ENCODE measurements at regions not wholly inside any gene's neighbourhood (a gene's known extent, or its start where the extent isn't known, plus 50 kb on each side); places are given as distances from the start of the nearest gene placed in this dataset.

DNA sequence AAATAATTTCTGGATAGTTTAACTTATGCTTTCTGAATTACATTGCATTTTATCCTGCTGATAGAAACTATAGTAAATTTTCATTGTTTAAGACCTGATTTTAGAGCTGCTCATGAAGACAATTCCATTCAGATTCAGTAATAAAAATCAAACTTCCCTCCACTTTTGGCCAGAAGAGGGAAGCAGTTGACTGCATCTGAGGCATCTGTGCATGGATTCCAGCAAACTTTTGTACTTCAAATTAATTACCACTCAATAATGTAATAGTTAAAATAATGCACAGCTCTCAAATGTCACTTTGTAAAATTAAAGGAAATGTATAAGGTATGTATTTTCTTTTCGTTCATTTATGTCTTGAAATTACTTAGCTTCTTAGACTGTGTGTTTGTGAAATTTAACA is 64.2 kb upstream of the SLC35B3 start:
- H3K4me3 ChIP-seq, result no peak overlapping the region
- H3K27ac ChIP-seq, result no peak overlapping the region
- no peak for DNase-seq
- intact Hi-C loops (cut with DNase I; ENCODE audit: low total_unique reads), result no loop called here
- no peaks in the 10 kb centered on the region for H3K27me3 ChIP-seq (replicated peaks in 1 of 7)
- peaks cover 0 to 24% (median 9%) of the 10 kb centered on the region in 8 donors for H3K9me3 ChIP-seq
- no peaks in the 10 kb centered on the region for H3K4me1 ChIP-seq
- WGBS, 5 donors, result 59 to 80% (median 78%) methylated on average over 1 of the region's 1 CpG
- H3K36me3 ChIP-seq, result no peaks in the 10 kb centered on the region
- TF ChIP-seq, protein P1, sequence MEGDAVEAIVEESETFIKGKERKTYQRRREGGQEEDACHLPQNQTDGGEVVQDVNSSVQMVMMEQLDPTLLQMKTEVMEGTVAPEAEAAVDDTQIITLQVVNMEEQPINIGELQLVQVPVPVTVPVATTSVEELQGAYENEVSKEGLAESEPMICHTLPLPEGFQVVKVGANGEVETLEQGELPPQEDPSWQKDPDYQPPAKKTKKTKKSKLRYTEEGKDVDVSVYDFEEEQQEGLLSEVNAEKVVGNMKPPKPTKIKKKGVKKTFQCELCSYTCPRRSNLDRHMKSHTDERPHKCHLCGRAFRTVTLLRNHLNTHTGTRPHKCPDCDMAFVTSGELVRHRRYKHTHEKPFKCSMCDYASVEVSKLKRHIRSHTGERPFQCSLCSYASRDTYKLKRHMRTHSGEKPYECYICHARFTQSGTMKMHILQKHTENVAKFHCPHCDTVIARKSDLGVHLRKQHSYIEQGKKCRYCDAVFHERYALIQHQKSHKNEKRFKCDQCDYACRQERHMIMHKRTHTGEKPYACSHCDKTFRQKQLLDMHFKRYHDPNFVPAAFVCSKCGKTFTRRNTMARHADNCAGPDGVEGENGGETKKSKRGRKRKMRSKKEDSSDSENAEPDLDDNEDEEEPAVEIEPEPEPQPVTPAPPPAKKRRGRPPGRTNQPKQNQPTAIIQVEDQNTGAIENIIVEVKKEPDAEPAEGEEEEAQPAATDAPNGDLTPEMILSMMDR (IDR thresholded peaks at IDR 0.05 in 8 of 11, conservative IDR thresholded peaks at IDR 0.05 in 3 of 11), result no peak
- no peak for TF ChIP-seq POLR2AphosphoS5 (IDR thresholded peaks at IDR 0.05)
- no peak for TF ChIP-seq POLR2A (IDR thresholded peaks at IDR 0.05)

DNA sequence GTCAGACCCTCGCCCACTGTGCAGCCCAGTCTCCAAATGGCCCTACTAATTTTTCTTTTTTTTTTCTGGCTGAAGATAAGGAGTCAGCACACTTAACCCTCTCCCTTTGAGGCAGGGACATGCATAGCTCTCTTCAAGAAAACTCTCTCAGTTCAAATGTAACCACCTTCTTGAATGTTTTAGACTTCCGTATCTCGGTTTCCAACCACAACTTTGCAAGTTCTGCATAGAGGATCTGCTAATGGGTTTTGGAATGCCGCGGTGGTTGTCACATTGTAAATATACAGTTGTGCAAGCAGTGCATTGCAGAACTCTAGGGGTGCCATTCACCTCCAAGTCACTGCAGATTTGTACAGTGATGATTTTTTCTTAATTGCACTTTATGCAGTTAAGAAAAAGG is 59.4 kb upstream of the SLC35B3 start:
- 80 to 96% (median 88%) methylated on average over 5 of the region's 5 CpGs for WGBS, 5 donors
- no peak for DNase-seq
- no peak overlapping the region for H3K27ac ChIP-seq
- H3K27me3 ChIP-seq (replicated peaks in 1 of 7), result no peaks in the 10 kb centered on the region
- TF ChIP-seq POLR2AphosphoS5 (IDR thresholded peaks at IDR 0.05) (no peak), POLR2A (IDR thresholded peaks at IDR 0.05) (no peak)
- TF ChIP-seq, protein P1 (IDR thresholded peaks at IDR 0.05 in 8 of 11, conservative IDR thresholded peaks at IDR 0.05 in 3 of 11), result no peak
- no peaks in the 10 kb centered on the region for H3K36me3 ChIP-seq
- H3K4me3 ChIP-seq, result no peak overlapping the region
- intact Hi-C loops (cut with DNase I; ENCODE audit: low total_unique reads), result no loop called here
- no peaks in the 10 kb centered on the region for H3K4me1 ChIP-seq
- peaks cover 0 to 19% (median 9%) of the 10 kb centered on the region in 8 donors for H3K9me3 ChIP-seq

DNA sequence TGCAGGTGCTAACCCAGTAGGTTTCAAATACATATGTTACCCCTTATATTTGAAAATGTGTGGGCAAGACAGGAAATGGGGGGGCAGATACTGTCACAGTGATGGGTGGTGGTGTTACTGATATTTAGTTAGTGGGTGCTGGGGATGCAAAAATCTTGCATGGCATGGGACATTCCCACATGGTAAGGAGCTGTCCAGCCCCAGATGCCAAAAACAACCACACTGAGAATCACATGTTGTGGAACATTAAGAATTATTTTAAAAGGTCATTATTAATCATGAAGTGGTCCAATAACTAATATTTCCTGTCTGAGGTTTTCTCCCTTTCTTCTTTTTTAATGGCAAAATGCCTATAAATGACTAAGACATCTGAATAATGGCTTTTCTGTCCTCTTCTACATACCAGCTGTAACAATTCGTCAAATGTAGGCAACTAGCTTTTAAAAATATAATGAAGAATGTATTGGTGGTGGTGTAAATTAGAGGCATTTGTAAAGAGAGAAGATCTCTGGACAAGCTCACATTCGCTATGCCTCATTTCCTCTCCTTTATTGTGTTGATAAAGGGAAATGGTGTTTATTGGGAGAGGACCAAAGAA is 57.3 kb upstream of the SLC35B3 start:
- DNase-seq, result no peak
- Histone ChIP-seq H3K4me3 (no peak overlapping the region), H3K9me3 (peaks cover 0 to 18% (median 9%) of the 10 kb centered on the region in 8 donors), H3K36me3 (no peaks in the 10 kb centered on the region), H3K27me3 (replicated peaks in 1 of 7) (no peaks in the 10 kb centered on the region), H3K4me1 (no peaks in the 10 kb centered on the region), H3K27ac (no peak overlapping the region)
- intact Hi-C loops (cut with DNase I; ENCODE audit: low total_unique reads), result no loop called here
- 62 to 74% (median 71%) methylated on average over 2 of the region's 2 CpGs for WGBS, 5 donors
- TF ChIP-seq POLR2AphosphoS5 (IDR thresholded peaks at IDR 0.05) (no peak), POLR2A (IDR thresholded peaks at IDR 0.05) (no peak)
- TF ChIP-seq, protein P1 (IDR thresholded peaks at IDR 0.05 in 8 of 11, conservative IDR thresholded peaks at IDR 0.05 in 3 of 11), result no peak

Small RNA genes lying in the stretch of these regions (small RNA-seq; reads per million reads assigned to genes)
- gene RF02101 (0 reads per million in 4 donors), gene RNU6ATAC21P (0 reads per million in 4 donors)

All from spleen (tissue), 11 donors.